HG03460 (cell line): ENCODE measurements at regions not wholly inside any gene's neighbourhood (a gene's known extent, or its start where the extent isn't known, plus 50 kb on each side); places are given as distances from the start of the nearest gene placed in this dataset.
"Not testable (repeated sequence)": the region's sequence is repeated elsewhere in the genome, so short reads cannot be mapped to it uniquely, and the experiment has no call there.

Experiments
- ATAC-seq: cut with Tn5 transposase; IDR thresholded peaks from one replicate; pipeline ENCODE4 v1.9.1; 2021; ENCODE audit not compliant: unreplicated experiment

DNA sequence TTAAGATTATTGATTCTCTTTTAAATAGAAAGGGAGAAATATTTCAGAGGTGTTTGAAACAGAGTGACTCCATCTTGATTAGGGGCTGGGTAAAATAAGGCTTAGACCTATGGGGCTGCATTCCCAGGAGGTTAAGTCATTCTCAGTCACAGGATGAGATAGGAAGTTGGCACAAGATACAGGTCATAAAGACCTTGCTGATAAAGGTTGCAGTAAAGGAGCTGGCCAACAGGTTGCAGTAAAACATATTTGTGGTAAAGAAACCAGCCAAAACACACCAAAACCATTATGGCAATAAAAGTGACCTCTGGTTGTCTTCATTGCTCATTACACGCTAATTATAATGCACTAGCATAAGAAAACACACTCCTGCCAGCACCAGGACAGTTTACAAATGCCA lies 165.0 kb downstream of the SPIN4 start:
- no peak for ATAC-seq

DNA sequence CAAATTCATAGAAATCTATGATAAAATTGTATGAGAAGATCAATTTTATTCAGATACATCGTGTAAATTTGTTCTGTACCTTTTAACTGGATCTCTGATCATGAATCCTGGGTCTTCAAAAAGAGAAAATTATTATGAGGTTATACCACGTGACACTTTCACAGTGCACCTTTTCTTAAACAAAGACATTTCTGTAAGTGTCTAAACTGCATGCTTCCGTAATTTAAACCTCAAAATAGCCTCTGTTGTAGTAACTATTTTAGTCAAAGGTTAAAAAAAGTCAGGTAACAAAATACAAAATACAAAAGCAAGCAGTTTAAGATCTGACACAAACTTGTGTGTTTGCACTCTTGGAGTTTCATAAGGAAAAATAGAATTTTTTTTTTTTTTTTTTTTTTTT lies 171.3 kb downstream of the SPIN4 start:
- ATAC-seq, result not testable (repeated sequence)

DNA sequence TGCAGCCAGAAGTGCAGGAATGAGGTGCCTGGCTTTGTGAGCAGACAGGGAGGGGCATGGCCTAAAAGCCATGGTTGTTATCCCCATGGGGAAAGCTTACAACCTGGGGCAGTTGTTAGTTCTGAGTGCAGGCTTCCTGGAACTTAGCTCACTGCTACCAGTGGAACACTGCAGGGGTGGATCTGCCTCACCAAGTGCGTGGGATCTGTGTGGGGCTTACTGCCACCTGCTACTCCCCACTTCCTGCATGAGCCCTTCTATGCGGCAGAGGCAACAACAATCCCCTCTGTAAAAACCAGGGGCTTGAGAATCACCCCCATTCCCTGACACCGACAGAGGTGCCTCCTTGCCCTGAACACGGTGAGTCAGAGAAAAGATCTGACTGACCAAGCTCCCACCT lies 174.6 kb downstream of the SPIN4 start:
- ATAC-seq, result not testable (repeated sequence)

DNA sequence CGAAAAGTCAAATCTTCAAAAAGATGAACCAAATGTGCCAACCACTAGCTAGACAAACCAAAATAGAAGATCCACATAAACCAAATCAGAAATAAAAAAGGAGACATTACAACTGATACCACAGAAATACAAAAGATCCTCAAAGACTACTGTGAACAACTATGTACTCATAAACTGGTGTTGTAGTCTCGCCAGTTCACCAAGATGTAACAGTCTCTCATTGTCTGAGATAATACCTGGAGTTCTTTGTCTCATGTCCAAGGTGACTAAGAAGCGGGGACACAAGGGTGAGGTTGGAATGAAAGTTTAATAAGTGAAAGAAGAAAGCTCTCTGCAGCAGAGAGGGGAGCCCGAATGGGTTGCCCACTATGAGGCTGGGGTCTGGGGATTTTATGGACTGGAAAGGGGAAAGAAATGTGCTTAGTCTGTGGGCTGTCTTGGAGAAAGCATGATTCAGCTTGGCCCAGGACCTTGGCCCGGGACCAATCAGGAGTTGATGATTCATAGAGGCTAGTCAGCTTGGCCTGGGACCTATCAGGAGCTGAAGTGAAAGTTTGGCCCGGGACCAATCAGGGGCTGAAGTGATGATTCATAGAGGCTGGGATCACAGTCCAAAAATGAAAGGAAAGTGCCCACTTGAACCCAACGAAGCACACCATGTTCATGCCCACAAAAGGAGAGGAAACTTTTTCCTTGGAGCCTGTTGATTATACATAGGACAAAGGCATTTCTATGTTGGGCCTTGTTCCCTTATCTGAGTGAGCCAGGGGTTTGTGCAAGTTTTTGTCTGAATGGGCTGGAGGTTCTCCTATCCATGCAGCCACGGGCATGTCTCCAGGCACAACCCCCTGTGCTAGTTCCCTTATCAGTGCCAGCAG lies 177.1 kb downstream of the SPIN4 start:
- ATAC-seq, result not testable (repeated sequence)

DNA sequence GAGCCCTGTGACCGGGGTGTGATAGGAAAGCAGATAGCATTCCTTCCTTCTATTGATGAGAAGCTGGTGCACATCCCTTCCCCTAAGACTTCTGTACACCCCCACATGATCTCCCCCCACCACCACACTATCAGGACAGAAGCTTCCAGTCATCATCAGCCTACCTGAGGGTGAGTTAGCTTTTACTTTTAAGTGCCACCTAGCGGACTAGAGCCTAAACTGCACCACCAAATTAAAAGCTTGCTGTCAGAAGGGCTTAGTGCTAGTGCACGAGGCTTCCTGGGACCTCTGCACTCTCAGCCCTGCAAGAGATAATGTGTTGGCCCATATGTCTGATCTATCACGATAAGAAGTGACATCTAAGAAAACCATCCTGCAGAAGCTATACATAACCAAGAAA lies 181.7 kb downstream of the SPIN4 start:
- not testable (repeated sequence) for ATAC-seq

DNA sequence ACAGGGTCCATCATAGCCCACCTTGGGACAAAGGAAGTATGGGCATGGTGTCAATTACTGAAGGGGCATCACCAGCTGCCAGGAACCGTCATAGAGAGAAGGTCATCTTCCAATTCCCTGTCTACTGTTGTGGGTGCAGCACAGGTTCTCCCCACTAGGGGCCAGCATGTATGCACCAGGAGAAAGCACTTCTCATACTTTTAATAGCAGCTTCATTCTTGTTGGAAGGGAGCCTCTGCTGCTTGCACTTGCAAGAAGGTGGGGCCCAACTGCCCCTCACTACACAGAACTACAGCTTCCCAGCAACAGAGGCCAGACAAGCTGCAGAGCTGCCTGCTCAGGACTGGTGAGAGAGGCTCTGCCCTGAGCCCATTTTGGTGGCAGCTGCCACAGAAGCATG lies 182.2 kb downstream of the SPIN4 start:
- not testable (repeated sequence) for ATAC-seq

DNA sequence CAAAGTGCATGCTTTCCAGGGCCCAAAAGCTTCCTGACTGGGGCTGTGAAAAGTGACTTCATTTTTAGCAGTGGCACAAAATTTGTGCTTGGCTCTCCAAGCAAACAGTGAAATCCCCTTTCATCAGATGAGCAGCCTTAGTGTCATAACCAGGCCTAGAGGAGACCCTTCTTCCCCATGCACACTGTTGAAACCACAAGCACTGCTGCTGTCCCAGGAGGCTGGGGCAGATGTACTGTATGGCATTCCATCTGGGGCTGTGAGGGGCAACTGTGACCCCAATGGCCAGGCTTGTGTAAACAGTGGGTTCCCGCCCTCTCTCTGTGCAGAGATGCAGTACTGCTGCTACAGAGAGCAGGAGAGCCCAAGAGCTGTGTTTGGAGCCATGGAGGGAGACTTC lies 184.1 kb downstream of the SPIN4 start:
- ATAC-seq, result not testable (repeated sequence)

DNA sequence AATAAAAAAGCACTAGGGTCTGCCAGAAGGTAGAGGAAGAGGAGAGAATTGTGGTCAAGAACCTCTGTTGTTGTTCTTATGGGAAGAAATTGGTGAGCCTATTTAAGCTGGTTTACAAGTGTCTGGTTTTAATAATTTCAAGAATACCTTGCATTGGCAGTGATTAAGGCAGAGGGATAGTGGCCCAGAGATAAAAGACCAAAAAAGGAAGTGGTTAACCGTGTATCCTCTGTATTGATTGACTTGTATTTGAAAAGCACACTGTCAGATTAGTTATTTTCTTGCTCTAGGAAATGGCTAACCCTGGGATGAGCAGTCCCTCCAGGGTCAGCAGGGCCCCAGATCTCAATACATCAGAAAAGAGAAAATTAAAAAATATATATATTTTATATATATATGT lies 190.1 kb downstream of the SPIN4 start:
- not testable (repeated sequence) for ATAC-seq

DNA sequence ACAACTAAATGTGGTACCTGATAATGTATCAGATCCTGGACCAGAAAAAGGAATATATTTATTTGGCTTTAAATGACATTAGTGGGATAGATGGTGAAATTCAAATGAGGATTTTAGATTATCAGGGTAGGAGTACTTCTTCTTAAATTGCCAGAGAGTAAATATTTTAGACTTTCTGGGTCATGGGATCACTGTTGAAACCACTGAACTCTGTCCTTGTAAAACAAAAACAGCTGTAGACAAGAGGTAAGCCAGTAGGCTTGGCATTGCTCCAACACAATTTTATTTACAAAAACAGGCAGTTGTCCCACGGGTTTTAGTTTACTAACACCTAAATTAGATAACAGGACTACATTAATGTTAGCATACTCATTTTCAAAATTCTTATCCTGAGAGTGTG lies 190.8 kb downstream of the SPIN4 start:
- ATAC-seq, result not testable (repeated sequence)

DNA sequence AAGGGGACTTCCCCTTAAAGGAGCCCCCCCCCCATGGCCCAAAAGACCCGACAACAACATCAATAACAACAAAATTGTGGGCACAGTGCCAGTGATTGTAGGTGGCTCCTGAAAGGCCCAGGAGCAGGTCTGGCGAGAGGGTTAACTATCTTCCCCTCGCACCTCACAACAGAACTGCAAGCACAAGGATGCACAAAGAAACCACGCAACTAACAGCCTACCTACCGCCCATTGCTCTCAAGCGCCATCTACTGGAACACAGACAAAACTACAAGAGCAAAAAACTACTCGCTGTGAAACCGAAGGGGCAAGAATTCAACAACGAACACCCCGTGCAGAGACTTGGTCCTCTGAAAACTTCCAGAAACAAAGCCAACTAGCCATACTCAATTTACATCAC lies 205.6 kb downstream of the SPIN4 start:
- ATAC-seq, result not testable (repeated sequence)

DNA sequence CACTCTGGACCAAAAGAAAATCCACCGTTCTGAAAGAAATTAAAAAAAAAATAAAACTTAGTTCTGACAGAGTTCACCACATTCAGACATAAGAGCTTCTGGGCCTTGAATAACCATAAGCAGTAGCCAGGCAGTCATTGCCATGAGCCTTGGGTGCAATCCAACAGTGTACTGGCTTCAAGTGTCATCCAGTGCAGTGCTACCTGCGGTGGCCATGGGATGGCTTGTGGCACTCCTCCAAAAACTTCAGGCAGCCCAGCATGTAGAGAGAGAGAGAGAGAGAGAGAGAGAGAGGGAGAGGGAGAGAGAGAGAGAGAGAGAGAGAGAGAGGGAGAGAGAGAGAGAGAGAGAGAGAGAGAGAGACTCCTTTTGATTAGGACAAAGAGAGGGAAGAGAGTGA lies 208.5 kb downstream of the SPIN4 start:
- not testable (repeated sequence) for ATAC-seq

DNA sequence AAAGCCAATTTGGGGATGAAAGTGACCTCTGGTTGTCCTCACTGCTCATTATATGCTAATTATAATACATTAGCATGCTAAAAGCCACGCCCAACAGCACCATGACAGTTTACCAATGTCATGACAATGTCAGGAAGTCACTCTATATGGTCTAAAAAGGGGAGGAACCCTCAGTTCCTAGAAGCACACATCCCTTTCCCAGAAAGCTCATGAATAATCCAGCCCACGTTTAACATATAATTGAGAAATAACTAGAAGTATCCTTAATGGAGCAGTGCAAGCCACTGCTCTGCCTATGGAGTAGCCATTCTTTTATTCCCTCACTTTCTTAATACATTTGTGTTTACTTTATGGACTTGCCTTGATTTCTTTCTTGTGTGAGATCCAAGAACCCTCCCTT lies 215.3 kb downstream of the SPIN4 start:
- not testable (repeated sequence) for ATAC-seq

DNA sequence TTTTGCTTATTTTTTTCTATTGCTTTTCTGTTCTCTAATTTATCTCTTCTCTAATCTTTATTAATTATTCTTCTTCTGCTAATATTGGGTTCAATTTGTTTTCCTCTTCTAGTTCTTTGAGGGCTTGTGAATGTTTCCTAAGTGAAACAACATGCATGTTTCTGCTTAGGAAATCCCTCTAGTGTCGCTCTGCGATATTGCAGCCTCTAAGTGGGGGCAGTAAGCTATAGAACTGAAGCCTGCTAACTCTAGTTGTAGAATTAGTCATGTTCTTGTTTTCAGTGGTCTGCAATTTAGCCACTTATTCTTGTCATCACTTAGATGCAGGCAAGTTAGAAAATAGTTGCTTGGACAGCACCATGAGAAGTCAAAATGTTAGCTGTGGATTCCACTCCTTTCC lies 222.6 kb downstream of the SPIN4 start:
- ATAC-seq, result no peak

DNA sequence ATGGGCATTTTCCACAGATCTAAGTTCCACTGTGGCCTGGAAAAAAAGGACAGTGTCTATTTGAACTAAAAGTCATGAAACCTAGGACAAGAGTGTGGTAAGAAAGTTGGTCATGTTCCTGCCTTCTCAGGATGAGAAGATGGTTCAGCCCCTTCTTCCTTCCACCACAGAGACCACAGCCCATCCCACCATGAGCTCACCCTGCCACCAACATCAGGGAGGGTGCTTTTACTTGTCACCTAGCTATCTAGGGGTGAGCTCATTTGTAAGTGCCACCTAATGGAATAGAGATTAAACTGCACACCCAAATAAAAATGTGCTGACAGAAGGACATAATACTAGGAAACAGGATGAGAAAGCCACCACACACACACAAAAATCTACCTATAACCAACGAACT lies 235.9 kb downstream of the SPIN4 start:
- no peak for ATAC-seq

DNA sequence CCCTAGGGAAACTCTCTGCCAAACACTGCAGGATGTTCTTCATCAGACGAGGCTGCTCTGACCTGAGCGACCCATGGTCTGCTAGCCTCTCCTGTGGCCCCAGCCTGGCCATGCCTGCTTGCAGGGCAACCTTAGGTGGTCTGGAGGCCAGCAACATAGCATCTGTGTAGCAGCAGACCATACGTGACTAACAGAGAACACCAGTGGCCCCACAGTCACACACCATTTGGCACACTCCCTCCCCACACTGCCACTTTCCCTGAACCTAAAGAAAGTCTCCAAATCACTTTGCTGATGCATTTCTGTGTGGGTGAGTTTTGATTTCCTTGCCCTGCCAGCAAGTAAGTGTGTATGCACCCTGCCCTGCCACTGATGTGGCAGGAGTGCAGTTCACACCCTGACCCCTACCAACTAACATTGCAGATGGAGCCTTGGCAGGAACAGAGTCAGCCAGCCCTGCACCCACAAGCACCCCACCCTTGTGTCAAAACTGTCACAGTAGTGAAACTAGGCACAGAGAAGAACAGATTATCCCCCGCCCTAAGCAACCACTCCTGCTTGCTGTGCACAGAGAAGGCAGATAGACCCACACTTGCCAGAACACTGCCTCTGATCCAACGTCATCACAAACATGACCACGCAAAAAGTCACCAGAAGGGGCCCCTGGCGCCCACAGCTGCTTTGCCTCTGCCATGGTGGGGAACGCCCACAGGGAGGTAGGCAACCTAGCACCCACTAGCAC lies 249.1 kb downstream of the SPIN4 start:
- ATAC-seq, result no peak

DNA sequence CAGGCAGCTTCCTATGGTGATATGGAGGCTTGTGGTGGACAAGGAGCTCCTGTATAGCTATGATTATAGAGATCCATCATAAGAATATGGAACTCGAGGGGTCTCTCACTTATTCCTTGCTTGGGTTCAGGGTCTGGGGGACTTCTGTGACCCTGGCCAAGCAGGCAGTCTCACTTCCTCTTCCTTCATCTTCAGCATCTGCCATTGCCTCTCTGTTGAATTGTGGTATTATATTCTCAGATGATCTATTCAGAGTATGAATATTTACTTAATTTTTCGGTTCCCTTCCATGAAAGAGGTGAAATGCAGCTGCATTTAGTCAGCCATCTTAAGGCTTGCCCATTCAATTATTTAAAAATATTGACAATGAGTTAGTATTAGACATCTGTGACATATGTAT lies 292.9 kb downstream of the SPIN4 start:
- no peak for ATAC-seq

DNA sequence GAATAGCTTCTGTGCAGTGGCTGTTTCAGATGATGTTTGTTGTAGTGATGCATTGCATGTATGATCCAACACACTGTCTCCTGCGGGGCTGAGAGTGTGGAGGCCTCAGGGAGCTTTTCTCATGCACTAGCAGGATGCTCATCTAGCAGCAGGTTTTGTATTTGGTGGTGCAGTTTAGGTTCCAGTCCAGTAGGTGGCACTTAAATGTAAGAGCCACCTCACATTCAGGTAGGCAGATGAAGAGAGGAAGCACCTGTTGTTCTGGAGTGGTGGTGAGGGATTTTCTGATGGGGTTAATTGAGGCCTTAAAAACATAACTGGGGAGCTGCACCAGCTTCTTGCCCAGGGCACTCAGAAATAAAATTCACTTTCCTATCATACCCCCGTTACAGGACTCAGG lies 300.9 kb downstream of the SPIN4 start:
- no peak for ATAC-seq

DNA sequence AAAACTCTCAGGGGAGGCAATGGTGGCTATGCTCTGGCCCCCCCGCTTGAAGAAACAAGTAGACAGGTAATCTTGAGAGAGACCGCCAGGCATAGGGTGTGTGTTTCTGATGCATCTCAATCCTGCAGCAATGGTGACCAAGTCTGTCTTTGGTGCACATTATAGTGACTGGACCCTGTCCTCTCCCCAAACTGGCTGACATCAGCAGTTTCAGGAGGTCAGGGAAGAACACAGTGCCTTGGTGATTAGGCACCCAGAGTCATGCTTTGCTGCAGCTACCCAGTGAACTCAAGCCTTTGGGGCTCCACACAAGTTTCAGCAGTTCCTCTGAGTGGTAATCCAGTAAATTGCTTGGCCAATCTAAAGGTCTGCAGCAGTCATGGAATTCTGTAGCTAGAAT lies 318.3 kb downstream of the SPIN4 start:
- ATAC-seq, result no peak

DNA sequence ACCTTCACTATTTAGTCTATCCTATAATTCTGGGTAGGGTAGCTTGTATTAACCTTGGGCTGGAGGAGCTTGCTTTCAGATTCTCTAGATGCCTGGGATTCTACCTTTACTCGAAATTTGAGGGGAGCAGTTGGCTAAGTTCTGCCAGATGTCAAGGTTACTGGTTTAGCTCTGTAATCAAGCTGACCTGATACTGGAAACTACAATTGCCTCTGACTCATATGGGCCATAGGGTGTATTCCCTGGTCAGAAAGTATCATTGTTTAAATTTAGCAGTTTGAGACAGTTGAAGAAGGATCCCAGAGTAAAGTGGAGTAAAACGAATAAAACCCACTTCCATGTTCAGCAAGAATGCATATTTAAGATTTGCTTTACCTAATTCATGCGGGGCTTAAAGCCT lies 337.6 kb downstream of the SPIN4 start:
- ATAC-seq, result no peak

DNA sequence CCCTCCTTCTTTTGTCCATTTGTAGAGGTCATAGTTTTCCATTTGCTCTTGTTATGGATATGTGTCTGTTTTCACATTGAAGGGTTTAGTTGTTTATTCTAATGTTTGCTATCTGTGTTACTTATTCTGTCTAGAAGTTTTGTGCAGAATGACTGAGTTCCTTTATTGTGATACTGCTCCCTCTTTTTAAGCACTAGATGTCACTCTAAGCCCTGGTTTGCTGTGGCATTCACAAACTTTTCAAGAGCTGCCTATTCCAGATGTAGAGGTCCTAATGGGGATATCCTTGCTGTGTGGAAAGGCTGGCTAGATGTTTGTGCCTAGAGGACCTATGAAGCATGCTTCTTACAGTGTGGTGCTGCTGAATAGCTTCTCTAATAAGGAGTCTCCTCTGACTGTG lies 338.6 kb downstream of the SPIN4 start:
- ATAC-seq, result no peak

DNA sequence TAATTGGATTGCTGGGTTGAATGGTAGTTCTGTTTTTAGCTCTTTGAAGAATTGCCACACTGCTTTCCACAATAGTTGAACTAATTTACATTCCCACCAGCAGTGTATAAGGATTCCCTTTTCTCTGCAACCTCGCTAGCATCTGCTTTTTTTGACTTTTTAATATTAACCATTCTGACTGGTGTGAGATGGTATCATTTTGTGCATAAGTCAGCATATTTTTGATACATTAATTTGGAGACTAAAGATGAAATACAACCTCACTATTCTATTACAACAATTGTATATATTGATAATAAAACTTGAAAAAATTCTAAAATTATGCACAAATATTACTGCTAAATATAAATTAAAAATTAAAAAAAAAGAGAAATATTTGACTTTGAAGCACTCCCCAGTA lies 350.9 kb downstream of the SPIN4 start:
- not testable (repeated sequence) for ATAC-seq
